Stimulated activated CD8-positive, alpha-beta memory T cell treated with anti-CD3 and anti-CD28 coated beads, Interleukin-2, amount 100 ng/mL, for 48 hours (primary cell): ENCODE measurements at regions not wholly inside any gene's neighbourhood (a gene's known extent, or its start where the extent isn't known, plus 50 kb on each side); places are given as distances from the start of the nearest gene placed in this dataset.

Experiments
- DNase-seq, 2 donors: peaks; one replicate each; pipeline ENCODE4 v3.0.0-alpha.2; 2020; ENCODE audit warnings: low read depth in 2 of 2

DNA sequence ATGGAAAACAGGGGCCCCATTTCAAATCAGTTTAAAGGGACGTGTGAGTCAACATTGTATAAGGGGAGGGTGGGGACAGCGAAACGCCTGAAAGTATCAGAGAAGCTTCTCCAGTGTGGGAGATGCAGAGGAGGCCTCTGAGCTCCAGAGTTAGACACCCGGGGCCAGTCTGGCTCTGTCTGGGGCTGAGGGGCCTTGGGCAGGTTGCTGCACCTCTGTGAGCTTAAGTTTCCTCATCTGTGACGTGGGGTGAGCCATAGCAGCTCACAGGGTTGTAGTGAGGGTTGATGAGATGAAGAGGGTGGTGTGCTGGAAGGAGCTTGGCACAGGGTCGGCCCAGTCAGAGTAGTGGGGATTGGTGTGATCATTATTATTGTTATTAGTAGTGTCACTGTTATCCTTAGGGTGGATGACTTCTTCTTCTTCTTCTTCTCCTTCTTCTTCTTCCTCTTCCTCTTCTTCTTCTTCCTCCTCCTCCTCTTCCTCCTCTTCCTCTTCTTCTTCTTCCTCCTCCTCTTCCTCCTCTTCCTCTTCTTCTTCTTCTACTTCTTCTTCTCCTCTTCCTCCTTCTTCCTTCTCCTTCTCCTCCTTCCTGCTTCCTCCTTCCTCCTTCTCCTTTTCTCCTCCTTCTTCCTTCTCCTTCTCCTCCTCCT, 282.0 kb downstream of the PTPRU start:
- DNase-seq: no peak

DNA sequence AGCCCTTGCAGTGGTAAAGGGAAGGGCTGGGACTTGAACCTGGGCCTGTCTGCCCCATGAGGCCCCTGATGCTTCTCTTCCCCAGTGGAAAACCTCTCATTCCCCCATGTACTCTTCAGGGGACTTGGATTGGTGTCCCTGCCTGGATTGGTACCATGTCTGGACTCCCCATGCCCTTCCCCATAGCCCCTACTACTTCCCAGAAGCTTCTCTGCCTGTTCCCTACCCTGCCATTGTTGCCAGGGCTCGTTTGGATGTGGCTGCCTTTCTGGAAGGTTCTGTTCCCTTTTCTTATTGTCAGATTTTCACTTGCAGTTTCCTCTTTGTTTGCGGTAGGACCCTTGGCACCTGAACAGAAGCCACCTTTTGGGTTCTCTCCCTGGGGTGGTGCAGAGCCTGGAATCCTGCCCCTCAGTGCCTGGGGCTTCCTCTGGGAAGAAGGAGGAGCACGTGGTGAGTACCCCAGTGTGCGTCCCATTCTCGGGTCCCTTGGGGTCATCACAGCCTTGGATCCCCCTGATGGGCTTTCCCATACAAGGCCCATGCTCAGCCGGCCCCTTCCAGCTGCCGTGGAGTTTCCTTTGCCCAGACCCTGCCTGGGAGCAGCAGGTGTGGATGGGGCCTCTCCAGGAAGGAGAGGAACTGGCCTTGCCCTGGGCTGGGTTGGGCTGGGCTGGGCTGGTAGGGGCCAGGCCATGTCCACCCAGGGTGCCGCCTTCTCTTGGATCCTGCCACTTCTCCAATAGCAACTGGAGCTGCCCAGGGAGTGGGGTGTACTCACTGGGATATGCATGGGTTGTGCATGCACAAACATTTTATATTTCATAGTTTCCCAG, 281.1 kb downstream of the PTPRU start:
- DNase-seq: no peak

DNA sequence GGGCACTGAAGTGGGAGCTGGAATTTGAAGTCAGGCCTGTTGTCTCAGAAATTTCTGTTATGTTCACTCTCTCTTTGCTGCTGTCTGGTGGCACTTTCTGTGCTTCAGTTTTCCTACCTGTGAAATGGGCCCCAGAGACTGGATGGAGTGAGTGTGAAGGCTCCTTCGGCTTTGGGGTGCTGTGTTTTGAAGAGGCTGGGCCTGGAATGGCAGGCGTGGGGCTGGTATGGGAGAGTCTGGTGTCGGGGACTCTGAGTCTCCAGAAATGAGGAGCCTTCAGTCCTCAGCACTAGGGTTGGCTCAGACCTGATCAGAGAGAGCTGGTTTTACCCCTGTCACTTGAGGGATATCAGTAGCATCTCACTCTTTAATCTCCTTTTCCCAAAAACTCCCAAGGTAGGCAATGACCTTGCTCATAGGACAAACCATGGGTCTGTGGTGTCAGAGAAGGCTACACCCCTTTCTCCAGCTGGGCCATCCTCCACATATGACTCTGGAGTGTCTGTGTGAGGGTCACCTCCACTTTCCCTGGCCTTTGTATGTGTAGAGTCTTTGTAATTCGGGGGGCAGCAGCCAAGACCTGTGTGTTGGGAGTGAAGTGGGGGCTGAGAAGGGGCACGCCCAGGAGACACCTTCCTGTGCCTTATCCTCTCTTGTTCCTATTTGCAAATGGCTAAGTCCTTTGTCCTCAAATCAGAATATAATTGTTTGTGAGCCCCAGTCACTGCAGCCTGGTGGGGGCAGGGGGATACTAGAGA, 279.9 kb downstream of the PTPRU start:
- DNase-seq: no peak

DNA sequence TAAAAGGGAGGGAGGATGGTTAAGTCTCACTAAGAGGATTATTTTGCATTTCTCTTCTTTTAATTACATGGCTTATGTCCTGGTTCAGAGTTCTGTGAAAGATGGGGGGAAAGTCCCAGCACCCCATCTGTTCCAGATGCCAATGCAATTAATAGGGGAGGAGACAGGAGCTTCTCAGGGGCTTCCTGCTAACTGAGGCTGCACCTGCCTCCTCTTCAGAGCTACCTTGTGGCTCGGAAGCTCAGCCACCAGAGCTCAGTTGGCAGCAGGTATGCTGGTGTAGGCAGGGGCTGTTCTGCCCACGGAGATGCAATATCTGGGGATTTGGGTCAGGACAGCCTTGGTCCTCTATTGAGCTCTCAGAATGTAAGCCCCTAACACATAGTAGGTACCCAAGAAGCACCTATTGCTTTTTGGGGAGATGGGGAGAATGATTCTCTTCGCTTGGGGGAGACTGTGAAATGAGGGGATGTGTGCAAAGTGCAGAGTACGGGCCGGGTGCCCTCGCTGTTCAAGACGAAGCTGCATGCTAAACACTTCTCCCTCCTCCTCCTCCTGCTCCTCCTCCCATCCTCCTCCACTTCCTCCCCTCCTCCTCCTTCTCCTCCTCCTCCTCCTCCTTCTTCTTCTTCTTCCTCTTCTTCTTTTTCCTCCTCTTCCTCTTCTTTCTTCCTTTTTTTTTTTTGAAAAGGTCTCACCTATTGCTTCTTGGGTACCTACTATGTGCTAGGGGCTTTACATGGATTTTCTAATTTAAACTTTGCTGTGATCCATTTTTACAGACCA, 279.0 kb downstream of the PTPRU start:
- DNase-seq: no peak

DNA sequence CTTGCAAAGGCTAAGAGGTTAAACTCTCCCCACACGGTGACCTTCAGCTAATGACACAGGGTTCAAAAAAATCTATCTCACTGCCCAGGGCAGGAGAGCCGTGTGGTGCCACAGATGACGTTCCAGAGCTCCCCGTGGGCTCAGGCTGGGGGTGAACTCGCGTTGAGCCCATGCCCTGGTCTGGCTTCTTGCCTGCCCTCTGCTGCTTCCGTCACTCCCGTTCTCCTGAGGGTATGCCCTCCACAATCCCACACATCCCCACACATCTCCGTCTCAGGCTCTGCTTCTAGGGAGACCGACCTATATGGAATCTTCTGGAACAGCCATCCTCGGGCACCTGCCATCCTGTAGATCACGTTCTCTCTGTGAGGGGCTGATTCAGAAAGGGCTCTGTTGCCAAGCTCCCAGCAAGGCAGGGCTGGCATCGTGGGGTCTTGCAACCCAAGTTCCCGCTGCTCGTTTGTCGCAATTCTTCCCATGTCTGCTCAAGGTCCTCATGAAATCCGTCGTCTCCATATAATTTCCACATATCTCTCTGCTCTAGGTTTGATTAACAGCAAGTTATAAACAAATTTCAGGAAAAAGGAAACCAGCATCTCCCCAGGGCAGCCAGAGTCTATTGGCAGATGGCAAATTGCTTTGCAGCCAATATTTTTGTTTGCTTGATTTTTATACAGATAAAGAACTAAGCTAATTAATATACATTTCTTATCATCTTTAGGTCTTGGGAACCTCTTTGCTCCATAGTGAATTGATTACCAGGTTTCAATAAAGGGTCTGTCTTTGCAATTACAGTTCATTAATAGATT, 278.2 kb downstream of the PTPRU start:
- DNase-seq: no peak

DNA sequence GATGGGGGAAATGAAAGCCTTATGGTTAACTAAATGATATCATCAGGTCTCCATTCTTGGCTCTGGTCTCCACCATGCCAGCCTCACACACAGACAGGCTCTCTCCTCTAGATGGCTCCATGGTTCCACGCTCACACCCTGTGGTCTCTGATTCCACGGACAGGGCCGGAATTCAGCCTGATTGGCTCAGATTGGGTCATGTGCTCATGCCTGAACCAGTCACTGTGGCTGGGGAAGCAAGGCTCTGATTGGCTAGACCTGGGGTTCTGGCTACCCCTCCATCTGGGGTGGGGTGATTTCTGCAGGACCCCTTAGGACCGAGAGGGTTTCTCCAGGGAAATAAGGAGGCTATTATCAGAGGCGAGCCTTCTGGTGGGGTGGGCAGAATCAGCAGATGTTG, 277.0 kb downstream of the PTPRU start:
- no peak for DNase-seq

DNA sequence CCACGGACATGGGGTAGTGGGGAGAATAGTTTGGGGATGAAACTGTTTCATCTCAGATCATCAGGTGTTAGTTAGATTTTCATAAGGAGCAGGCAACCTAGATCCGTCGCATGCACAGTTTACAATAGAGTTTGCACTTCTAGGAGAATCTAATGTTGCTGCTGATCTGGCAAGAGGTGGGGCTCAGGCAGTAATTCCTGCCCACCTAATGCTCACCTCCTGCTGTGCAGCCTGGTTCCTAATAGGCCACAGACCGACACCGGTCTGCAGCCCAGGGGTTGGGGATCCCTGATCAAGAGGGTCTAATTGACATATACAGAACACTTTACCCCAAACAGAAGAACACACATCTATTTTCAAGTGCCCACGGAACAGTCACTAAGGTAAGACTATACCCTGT, 275.1 kb downstream of the PTPRU start:
- no peak for DNase-seq

DNA sequence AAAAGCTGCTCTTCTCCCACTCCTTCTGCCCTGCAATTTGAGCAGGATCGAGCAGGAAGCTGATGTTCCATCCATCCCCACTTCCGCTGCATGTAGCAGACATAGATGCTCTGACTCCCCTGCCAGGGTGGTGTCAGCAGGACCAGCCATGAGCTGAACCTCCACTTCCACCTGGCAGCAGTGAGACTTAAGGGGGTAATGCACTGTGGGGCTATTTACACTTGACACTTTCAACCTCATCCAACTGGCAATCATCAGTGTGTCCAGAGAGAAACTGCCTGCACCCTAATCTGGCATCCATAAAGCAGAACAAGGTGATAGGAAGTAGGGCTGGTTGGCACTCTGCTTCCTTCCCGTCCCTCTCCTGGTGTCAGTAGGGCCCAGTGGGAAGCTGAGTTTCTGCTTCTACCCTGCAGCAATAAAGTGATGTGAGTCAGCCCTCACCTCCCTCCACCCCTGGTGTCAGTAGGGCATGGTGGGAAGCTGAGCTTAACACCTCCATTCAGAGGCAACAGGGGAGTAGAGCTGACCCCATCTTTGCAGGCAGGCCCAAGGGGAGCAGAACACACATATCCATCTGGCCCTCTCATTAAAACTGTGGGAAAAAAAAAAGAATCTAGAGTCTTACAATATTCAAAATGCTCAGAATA, 272.3 kb downstream of the PTPRU start:
- no peak for DNase-seq

DNA sequence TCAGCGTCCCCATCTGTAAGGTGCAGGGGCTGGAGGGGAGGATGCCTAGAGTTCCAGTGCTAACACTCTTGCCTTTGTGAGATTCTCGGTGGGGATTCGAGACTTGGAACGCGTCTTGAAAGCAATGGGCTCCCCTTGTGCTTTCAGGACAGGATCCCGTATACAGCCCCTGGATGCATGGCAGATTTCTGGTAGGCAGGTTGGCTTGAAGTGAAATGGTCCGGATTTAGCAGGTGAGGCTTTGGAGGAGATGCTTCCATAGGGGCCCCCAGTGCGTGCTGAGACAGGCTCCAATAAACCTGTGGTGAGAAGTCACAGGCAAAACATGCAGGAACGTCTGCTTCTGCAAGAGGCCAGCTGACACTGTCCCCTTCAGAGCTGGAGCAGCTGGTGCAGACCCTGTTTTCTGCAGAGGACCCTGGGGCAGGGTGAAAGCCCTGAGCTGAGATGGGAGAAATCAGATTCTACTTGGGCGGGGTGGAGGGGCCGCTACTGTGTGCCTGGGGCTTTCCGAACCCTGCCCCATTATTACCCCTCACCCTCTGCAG, 270.4 kb downstream of the PTPRU start:
- DNase-seq: no peak

DNA sequence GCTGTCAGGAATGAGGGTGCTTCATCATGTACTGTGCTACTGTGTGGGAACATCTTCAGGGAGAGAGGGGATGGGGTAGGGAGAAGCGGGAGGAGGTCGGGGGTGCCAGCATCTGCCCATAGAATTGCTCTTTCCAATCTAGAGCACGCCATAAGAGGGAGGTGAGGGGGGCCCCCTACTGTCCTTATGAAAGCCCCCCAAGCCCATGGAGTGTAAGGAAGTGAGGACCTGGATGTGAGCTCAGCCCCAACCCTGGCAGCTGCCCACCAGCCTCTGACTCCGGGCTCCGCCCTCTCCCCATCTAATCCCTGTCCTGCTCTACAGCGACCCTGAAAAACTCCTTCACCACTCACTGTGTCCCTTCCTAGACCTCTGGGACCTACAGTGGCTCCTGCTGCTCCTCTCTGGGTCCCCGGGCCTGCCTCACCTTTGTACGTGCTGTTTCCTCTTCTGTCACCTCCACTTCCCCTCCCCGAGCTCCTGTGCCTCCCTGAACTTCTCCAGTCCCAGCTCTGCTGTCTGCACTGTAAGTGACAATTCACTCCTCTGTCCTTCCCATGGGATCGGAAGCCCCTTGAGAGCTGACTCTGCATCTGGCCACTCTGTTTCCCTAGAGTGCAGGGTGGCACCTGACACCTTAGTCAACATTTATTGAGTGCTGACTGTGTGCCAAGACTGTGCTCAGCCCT, 269.4 kb downstream of the PTPRU start:
- no peak for DNase-seq

DNA sequence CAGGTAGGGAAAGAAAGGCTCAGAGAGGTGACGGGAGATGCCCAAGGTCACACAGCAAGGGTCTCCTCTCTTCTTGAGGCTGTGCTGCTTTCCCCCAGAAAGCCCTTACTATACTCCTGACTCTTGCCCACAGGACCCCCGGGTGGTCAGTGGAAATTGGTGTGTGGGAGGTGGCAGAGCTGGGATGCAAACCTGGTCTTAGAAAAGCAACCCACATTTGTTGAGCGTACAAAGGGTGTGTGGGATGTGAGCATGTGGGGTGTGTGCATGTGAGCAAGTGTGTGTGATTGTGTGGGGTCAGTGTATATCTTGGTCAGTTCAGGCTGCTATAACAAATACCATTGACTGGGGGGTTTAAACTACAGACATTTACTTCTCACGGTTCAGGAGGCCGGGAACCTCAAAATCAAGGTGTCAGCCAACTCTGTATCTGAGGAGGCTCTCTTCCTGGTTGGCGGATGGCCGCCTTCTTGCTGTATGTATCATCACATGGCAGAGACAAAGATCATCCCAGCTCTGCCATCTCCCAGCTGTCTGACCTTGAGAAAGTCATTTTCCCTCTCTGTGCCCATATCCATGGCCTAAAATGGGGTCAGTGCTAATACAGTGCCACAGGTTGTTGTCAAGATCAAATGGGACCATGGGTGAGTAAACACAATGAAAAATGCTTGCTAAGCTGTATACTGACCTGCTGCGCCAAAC, 268.5 kb downstream of the PTPRU start:
- no peak for DNase-seq

DNA sequence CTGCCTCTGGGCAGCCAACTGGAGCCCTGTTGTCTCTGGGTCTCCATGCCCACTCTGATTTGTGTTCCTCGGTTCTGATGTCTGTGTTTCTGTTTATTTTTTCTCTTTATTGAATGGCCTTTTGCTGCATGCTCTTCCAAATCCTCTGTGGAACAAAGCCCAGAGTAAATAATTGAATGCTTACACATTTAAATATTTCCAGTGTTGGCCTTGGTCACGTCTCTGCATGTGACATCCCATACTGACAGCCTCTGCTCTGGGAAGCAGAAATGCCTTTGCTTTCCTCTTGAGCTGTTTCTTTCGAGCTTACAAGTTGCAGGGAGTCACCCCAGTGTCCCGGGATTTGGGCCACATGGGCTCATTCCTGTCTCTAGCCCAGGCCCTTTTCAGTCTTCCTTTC, 267.9 kb downstream of the PTPRU start:
- no peak for DNase-seq

DNA sequence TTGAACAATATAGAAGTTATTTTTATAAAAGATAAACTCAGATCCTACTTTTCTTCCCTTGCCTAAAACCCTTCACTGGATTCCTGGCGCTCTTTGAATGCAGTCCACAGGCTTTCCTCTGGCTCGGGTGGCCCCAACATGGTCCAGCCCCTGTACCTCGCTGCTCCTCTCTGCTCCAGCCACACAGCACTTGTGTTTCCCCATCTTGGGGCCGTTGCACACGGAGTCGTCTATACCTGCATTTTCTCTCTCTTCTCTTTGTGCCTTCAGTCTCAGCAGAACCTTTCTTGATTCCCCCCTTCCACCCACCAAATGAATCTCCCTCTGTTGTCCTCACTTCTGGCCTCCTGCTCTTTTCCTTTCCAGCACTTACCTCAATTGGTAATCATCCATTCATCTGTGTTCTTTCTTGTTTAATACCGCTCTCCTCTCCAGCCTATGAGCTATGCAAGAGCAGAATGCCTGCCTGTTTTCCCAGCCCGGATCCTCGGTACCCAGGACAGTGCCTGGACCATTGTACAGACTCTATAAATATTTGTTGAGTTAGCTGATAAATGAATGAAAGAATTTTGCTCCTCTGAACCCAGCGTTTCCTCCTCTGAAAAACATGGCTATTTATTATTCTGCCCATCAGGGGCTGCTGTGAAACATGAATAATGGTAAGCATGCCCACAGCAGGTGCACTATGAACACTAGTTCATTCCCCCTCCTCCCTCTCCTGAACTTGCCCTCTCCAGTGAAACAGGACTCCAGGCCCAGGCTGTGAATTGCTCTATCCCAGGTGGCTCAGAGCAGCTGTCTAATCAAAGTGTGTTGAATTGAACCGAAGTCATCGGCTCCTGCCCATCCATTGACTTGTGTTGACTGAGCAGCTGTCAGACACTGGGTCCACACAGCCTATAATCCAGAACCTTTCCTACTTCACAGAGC, 266.9 kb downstream of the PTPRU start:
- DNase-seq: no peak

DNA sequence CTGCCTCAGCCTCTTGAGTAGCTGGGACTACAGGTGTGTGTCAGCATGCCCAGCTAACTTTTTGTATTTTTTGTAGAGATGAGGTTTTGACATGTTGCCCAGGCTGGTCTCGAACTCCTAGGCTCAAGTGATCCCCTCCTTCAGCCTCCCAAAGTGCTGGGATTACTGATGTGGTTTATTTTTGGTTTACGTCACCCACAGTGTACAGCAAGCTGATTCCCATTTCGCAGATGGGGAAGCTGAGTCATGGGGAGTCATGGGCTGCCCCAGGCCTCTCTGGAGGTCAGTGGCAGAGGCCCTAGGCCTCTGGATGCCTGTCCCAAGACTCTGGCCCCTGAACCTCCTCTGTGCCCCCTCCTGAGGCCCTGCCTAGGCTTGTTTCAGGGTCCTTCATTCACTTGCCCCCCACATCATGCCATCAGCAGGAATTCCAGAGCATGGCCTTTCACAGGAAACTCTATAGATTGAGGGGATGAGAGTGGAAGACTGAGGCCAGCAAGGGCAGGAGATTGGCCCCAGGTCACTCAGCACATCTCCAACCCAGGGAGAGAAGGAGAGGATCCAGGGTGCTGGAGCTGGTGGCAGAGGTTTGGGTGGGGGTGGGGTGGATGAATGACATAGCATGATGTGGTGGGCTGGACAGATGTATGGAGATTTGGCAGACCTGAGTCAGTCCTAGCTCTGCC, 266.0 kb downstream of the PTPRU start:
- no peak for DNase-seq

DNA sequence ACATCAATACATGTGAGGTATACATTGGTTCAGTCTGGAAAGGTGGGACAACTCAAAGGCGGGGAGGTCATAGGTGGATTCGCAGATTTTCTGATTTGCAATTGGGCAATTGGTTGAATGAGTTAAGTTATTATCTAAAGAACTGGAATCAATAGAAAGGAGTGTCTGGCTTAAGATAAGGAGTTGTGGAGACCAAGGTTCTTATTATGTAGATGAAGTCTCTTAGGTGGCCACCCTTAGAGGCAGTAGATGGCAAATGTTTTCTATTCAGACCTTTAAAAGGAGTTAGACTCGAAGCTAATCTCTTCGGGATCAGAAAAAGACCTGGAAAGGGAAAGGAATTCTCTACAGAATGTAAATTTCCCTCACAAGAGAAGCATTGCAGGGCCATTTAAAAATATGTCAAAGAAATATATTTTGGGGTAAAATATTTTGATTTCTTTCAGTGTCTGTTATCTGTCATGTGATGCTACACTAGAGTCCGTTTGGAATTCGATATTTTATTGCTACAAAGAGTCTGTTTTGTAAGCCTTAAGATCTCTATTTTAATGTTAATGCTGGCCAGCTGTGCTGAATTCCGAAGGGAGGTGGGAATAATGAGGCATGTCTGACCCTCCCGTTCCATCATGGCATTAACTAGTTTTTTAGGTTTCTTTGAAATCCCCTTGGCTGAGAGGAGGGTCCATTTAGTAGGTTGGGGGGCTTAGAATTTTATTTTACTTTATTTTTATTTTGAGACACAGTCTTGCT, 265.1 kb downstream of the PTPRU start:
- no peak for DNase-seq

DNA sequence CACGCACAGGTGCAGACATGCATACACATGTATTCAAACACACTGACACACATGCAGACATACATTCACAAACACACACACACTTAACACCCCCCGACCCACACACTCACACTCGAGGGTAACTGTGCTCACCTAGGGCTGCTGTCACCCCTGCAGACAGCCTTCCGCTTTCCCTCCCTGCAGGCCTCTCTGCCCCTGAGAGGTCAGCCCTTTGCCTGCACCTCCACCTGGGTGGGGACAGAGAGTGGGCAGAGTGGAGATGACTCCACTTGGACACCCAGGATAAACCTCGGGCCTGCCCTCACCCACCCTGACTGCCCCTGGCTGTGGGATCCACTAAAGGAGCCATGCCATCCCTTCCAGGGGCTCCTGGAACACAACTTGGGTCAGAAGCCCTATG, 264.3 kb downstream of the PTPRU start:
- DNase-seq: no peak

DNA sequence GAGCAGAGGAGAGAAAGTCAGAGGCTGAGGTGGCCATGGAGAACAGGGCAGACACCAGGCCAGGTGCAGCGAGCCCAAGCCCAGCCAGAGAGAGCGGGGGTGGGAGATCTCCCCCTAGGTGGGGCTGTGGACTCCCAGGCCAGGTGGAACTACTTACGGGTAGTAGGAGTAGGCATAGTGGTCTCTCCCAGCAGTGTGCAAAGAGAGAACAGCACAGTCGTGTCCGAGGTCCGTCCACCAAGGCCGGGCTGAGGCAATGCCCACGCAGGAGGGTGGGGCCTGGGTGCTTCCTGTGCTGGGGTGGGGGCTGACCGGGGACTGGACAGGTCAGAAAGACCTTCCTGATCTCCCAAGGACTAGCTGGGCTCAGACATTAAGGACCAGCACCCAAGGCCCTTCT, 263.7 kb downstream of the PTPRU start:
- DNase-seq: no peak
